NB4 (cell line): ENCODE measurements at regions not wholly inside any gene's neighbourhood (a gene's known extent, or its start where the extent isn't known, plus 50 kb on each side); places are given as distances from the start of the nearest gene placed in this dataset.
A peak's percentile ranks its signal among the peaks of the same experiment; 100 is the strongest.

Experiments
- DNase-seq: peaks from one replicate; pipeline ENCODE4 v3.0.0; 2010; ENCODE audit warnings: low read depth
- H3K4me3 ChIP-seq: one replicate; pipeline ENCODE4 v1.5.1; 2011; ENCODE audit warnings: mild to moderate bottlenecking, low read depth, low read length, moderate library complexity
- CTCF ChIP-seq: IDR thresholded peaks from one replicate; pipeline ENCODE4 v1.5.1; 2012; ENCODE audit warnings: low read depth, low read length
- MAX ChIP-seq: IDR thresholded peaks from 2 replicates; pipeline ENCODE4 v1.6.1; 2011; ENCODE audit warnings: low read depth, low read length
- MYC ChIP-seq: IDR thresholded peaks from 2 replicates; pipeline ENCODE4 v1.6.1; 2011; ENCODE audit warnings: low read depth, low read length
- POLR2A ChIP-seq: IDR thresholded peaks from 2 replicates; pipeline ENCODE4 v1.6.1; 2011; ENCODE audit warnings: mild to moderate bottlenecking; ENCODE audit not compliant: insufficient read length; ENCODE audit errors: extremely low read depth

- DNase-seq = no peak
- no peak for TF ChIP-seq POLR2A
- no peak for TF ChIP-seq MYC
- no peak for TF ChIP-seq MAX
- no peak for TF ChIP-seq CTCF
- H3K4me3 ChIP-seq = no peak overlapping the region
Observed at GRCh38 chr4:100312615-100313350, 122.5 kb upstream of the DDIT4L start.

GRCh38 chr4:100311181-100311580 is 120.9 kb upstream of the DDIT4L start:
- no peak overlapping the region for H3K4me3 ChIP-seq
- DNase-seq = peak; percentile 7
- no peak for TF ChIP-seq MAX
- TF ChIP-seq CTCF = no peak
- no peak for TF ChIP-seq POLR2A
- no peak for TF ChIP-seq MYC

- H3K4me3 ChIP-seq = no peak overlapping the region
- no peak for DNase-seq
- no peak for TF ChIP-seq CTCF
- TF ChIP-seq POLR2A = no peak
- TF ChIP-seq MAX = no peak
- no peak for TF ChIP-seq MYC
Observed at GRCh38 chr4:100306018-100306417, 115.8 kb upstream of the DDIT4L start.

- DNase-seq = no peak
- H3K4me3 ChIP-seq = no peak overlapping the region
- TF ChIP-seq MAX (no peak), CTCF (no peak), MYC (no peak), POLR2A (no peak)
Observed at GRCh38 chr4:100302061-100303026, 112.1 kb upstream of the DDIT4L start.

- DNase-seq = no peak
- TF ChIP-seq MAX (no peak), CTCF (no peak), MYC (no peak), POLR2A (no peak)
Observed at GRCh38 chr4:100299046-100299840, 109.0 kb upstream of the DDIT4L start.

More at GRCh38 chr4:100299046-100299840, 109.0 kb upstream of the DDIT4L start:
- H3K4me3 ChIP-seq = no peak overlapping the region
